Natural killer cell (primary cell): ENCODE measurements at regions not wholly inside any gene's neighbourhood (a gene's known extent, or its start where the extent isn't known, plus 50 kb on each side); places are given as distances from the start of the nearest gene placed in this dataset.
A peak's percentile ranks its signal among the peaks of the same experiment; 100 is the strongest.

Experiments
- ATAC-seq, 3 donors: fragments of 150-1000 bp in 2 of 3; fragments of 200-7000 bp in 1 of 3; cut with Tn5 transposase; 1 replicate in 1 of 3; 2 replicates in 2 of 3; pipeline ENCODE4 v1.10.0; 2021; ENCODE audit warnings: mild to moderate bottlenecking in 2 of 3, moderate library complexity in 2 of 3
- DNase-seq, 2 donors: peaks; one replicate each; pipeline versions ENCODE4 v3.0.0 to v3.0.0-alpha.2; 2013 to 2021; ENCODE audit warnings: mixed read lengths in 1 of 2
- H3K27ac ChIP-seq: one replicate; pipeline ENCODE4 v1.5.1; 2013; ENCODE audit warnings: mild to moderate bottlenecking, low read length
- H3K27me3 ChIP-seq: one replicate; pipeline ENCODE4 v1.6.1; 2013; ENCODE audit warnings: low read length; ENCODE audit not compliant: control insufficient read depth, insufficient read depth
- H3K36me3 ChIP-seq: one replicate; pipeline ENCODE4 v1.6.1; 2013; ENCODE audit warnings: low read length; ENCODE audit not compliant: control insufficient read depth, insufficient read depth
- H3K4me1 ChIP-seq: one replicate; pipeline ENCODE4 v1.6.1; 2013; ENCODE audit warnings: low read length; ENCODE audit not compliant: control insufficient read depth, insufficient read depth
- H3K4me3 ChIP-seq: one replicate; pipeline ENCODE4 v1.5.1; 2013; ENCODE audit warnings: low read length
- H3K9me3 ChIP-seq: one replicate; pipeline ENCODE4 v1.6.1; 2013; ENCODE audit warnings: low read length; ENCODE audit not compliant: control insufficient read depth, insufficient read depth
- H3K27ac Mint-ChIP-seq, 2 donors: one replicate each; pipeline ENCODE4 v1.8.0; 2022; ENCODE audit warnings: mild to moderate bottlenecking in 2 of 2, mixed read lengths in 2 of 2, moderate library complexity in 1 of 2
- H3K27me3 Mint-ChIP-seq, 2 donors: one replicate each; pipeline ENCODE4 v1.8.0; 2022; ENCODE audit warnings: low read depth in 2 of 2, mixed read lengths in 2 of 2
- H3K36me3 Mint-ChIP-seq: one replicate; pipeline ENCODE4 v1.8.0; 2022; ENCODE audit warnings: mixed read lengths
- H3K4me1 Mint-ChIP-seq, 2 donors: one replicate each; pipeline ENCODE4 v1.8.0; 2022; ENCODE audit warnings: mixed read lengths in 2 of 2
- H3K4me3 Mint-ChIP-seq: one replicate; pipeline ENCODE4 v1.8.0; 2022; ENCODE audit warnings: mild to moderate bottlenecking, moderate library complexity, mixed read lengths
- H3K9me3 Mint-ChIP-seq, 2 donors: one replicate each; pipeline ENCODE4 v1.8.0; 2022; ENCODE audit warnings: mixed read lengths in 2 of 2
- CTCF ChIP-seq: fragments of 200-600 bp; IDR thresholded peaks from one replicate; pipeline ENCODE4 v1.8.0; 2022; ENCODE audit warnings: antibody characterized with exemption
- WGBS: methylation state at CpG from one replicate; pipeline ENCODE4 v1.1.7; 2013; ENCODE audit warnings: missing lambda C conversion rate; ENCODE audit not compliant: insufficient coverage; 5-methylcytosine and 5-hydroxymethylcytosine counted together
- intact Hi-C: fragments of 100-400 bp; cut with micrococcal nuclease; formaldehyde crosslinking; loops from one replicate; pipeline ENCODE4 v1.14.2; 2022

- no peak overlapping the region for H3K27ac ChIP-seq
- Mint-ChIP-seq H3K9me3 (no peaks in the 10 kb centered on the region), H3K4me3 (no peak overlapping the region), H3K36me3 (no peaks in the 10 kb centered on the region), H3K27ac (no peak overlapping the region), H3K27me3 (no peaks in the 10 kb centered on the region), H3K4me1 (no peaks in the 10 kb centered on the region)
- no peaks in the 10 kb centered on the region for H3K36me3 ChIP-seq
- H3K4me1 ChIP-seq = no peaks in the 10 kb centered on the region
- H3K27me3 ChIP-seq = no peaks in the 10 kb centered on the region
- H3K4me3 ChIP-seq = no peak overlapping the region
- no peaks in the 10 kb centered on the region for H3K9me3 ChIP-seq
- intact Hi-C loops = no loop called here
- no peak for TF ChIP-seq CTCF
- ATAC-seq (no peak), DNase-seq (no peak)
- WGBS = 94% methylated on average over 1 of the region's 1 CpG
Measured at GRCh38 chr1:116262995-116263385, 110.1 kb upstream of the ATP1A1 start.

- H3K36me3 ChIP-seq = no peaks in the 10 kb centered on the region
- H3K4me3 ChIP-seq = no peak overlapping the region
- TF ChIP-seq CTCF = no peak
- no peaks in the 10 kb centered on the region for H3K4me1 Mint-ChIP-seq
- H3K27ac Mint-ChIP-seq = no peak overlapping the region
- no peaks in the 10 kb centered on the region for H3K27me3 ChIP-seq
- no peaks in the 10 kb centered on the region for H3K9me3 Mint-ChIP-seq
- H3K9me3 ChIP-seq = no peaks in the 10 kb centered on the region
- H3K4me3 Mint-ChIP-seq = no peak overlapping the region
- intact Hi-C loops = no loop called here
- ATAC-seq (no peak), DNase-seq (no peak)
- H3K27ac ChIP-seq = no peak overlapping the region
- H3K36me3 Mint-ChIP-seq = no peaks in the 10 kb centered on the region
- 84% methylated on average over 5 of the region's 6 CpGs for WGBS
- peaks cover 2 to 8% of the 10 kb centered on the region in 2 donors for H3K27me3 Mint-ChIP-seq
- no peaks in the 10 kb centered on the region for H3K4me1 ChIP-seq
Measured at GRCh38 chr1:116265931-116266863, 106.8 kb upstream of the ATP1A1 start.

GRCh38 chr1:116266864-116267212, 106.2 kb upstream of the ATP1A1 start:
- intact Hi-C loops = no loop called here
- H3K27me3 ChIP-seq = no peaks in the 10 kb centered on the region
- WGBS = 91% methylated on average over 4 of the region's 4 CpGs
- no peaks in the 10 kb centered on the region for H3K36me3 ChIP-seq
- Mint-ChIP-seq H3K27ac (no peak overlapping the region), H3K36me3 (no peaks in the 10 kb centered on the region), H3K27me3 (peaks cover 2 to 8% of the 10 kb centered on the region in 2 donors), H3K9me3 (no peaks in the 10 kb centered on the region), H3K4me1 (no peaks in the 10 kb centered on the region), H3K4me3 (no peak overlapping the region)
- ATAC-seq (no peak), DNase-seq (no peak)
- no peaks in the 10 kb centered on the region for H3K4me1 ChIP-seq
- H3K9me3 ChIP-seq = no peaks in the 10 kb centered on the region
- no peak overlapping the region for H3K4me3 ChIP-seq
- H3K27ac ChIP-seq = no peak overlapping the region
- TF ChIP-seq CTCF = no peak

GRCh38 chr1:116268211-116268610, 104.8 kb upstream of the ATP1A1 start:
- no peaks in the 10 kb centered on the region for H3K9me3 ChIP-seq
- no peak overlapping the region for H3K4me3 ChIP-seq
- TF ChIP-seq CTCF = no peak
- ATAC-seq = no peak
- H3K9me3 Mint-ChIP-seq = no peaks in the 10 kb centered on the region
- no peaks in the 10 kb centered on the region for H3K4me1 ChIP-seq
- intact Hi-C loops = no loop called here
- H3K27ac Mint-ChIP-seq = no peak overlapping the region
- 15% methylated on average over 2 of the region's 2 CpGs for WGBS
- peak in 1 of 2 donors; percentile 19 for DNase-seq
- H3K36me3 Mint-ChIP-seq = no peaks in the 10 kb centered on the region
- H3K27me3 ChIP-seq = no peaks in the 10 kb centered on the region
- no peak overlapping the region for H3K27ac ChIP-seq
- peaks cover 4 to 8% of the 10 kb centered on the region in 2 donors for H3K27me3 Mint-ChIP-seq
- H3K36me3 ChIP-seq = no peaks in the 10 kb centered on the region
- H3K4me1 Mint-ChIP-seq = no peaks in the 10 kb centered on the region
- H3K4me3 Mint-ChIP-seq = no peak overlapping the region
